WTC11 (cell line): ENCODE measurements at regions not wholly inside any gene's neighbourhood (a gene's known extent, or its start where the extent isn't known, plus 50 kb on each side); places are given as distances from the start of the nearest gene placed in this dataset.

Experiments used
- ATAC-seq: fragments of 200-7000 bp; cut with Tn5 transposase; 2 replicates; pipeline ENCODE4 v1.10.0; 2021; ENCODE audit warnings: mild to moderate bottlenecking, moderate library complexity
- CTCF ChIA-PET: fragments of 300-600 bp; sonication (Branson Sonifier 250); formaldehyde crosslinking; loops from one replicate; lab custom pipeline; 2021; ENCODE audit warnings: antibody characterized with exemption; lab: Charles Lee
- POLR2A ChIA-PET: fragments of 350-600 bp; sonication (Branson Sonifier 250); formaldehyde crosslinking; loops from one replicate; lab custom pipeline; 2021; ENCODE audit warnings: antibody characterized with exemption; lab: Charles Lee
- DNase-seq: peaks from one replicate; pipeline ENCODE4 v3.0.0; 2021; ENCODE audit warnings: low spot score
- H3K27ac Mint-ChIP-seq: 2 replicates; pipeline ENCODE4 v1.8.0; 2021; ENCODE audit warnings: mixed read lengths
- H3K27me3 Mint-ChIP-seq: 2 replicates; pipeline ENCODE4 v1.8.0; 2021; ENCODE audit warnings: low read depth, mild to moderate bottlenecking, moderate library complexity, mixed read lengths
- H3K36me3 Mint-ChIP-seq: 2 replicates; pipeline ENCODE4 v1.8.0; 2021; ENCODE audit warnings: mixed read lengths
- H3K4me1 Mint-ChIP-seq: 2 replicates; pipeline ENCODE4 v1.8.0; 2022; ENCODE audit warnings: mixed read lengths
- H3K4me3 Mint-ChIP-seq: 2 replicates; pipeline ENCODE4 v1.8.0; 2021; ENCODE audit warnings: mild to moderate bottlenecking, moderate library complexity, mixed read lengths
- H3K9me3 Mint-ChIP-seq: 2 replicates; pipeline ENCODE4 v1.8.0; 2021; ENCODE audit warnings: mixed read lengths
- CREM ChIP-seq: sonication (generic); formaldehyde crosslinking; IDR thresholded peaks from 2 replicates; pipeline ENCODE4 v1.8.1; 2022; ENCODE audit warnings: mild to moderate bottlenecking, missing genetic modification reagents, moderate library complexity
- ELF4 ChIP-seq: sonication (generic); formaldehyde crosslinking; IDR thresholded peaks from 2 replicates; pipeline ENCODE4 v1.8.1; 2022; ENCODE audit warnings: low read depth, mild to moderate bottlenecking, moderate library complexity, missing genetic modification reagents
- ETV6 ChIP-seq: sonication (generic); formaldehyde crosslinking; IDR thresholded peaks from 2 replicates; pipeline ENCODE4 v1.8.1; 2022; ENCODE audit warnings: mild to moderate bottlenecking, missing genetic modification reagents
- GRHL2 ChIP-seq: fragments of 250-450 bp; sonication (Bioruptor Pico); IDR thresholded peaks from 2 replicates; pipeline ENCODE4 v1.8.0; 2022; ENCODE audit warnings: mild to moderate bottlenecking, moderate library complexity; ENCODE audit not compliant: insufficient replicate concordance, severe bottlenecking
- GTF2I ChIP-seq: fragments of 250-450 bp; sonication (Bioruptor Pico); conservative IDR thresholded peaks from 2 replicates; pipeline ENCODE4 v1.4.0; 2021; ENCODE audit warnings: mild to moderate bottlenecking
- NFE2L1 ChIP-seq: sonication (generic); formaldehyde crosslinking; IDR thresholded peaks from 2 replicates; pipeline ENCODE4 v1.8.1; 2023; ENCODE audit warnings: missing genetic modification reagents
- NR2C2 ChIP-seq: sonication (generic); formaldehyde crosslinking; IDR thresholded peaks from 2 replicates; pipeline ENCODE4 v1.8.0; 2022; ENCODE audit warnings: mild to moderate bottlenecking, missing genetic modification reagents
- SOX15 ChIP-seq: fragments of 250-450 bp; sonication (Bioruptor Pico); IDR thresholded peaks from 2 replicates; pipeline ENCODE4 v1.9.0; 2021; ENCODE audit warnings: mild to moderate bottlenecking
- SP1 ChIP-seq: sonication (generic); formaldehyde crosslinking; conservative IDR thresholded peaks from 2 replicates; pipeline ENCODE4 v1.8.1; 2022; ENCODE audit warnings: missing genetic modification reagents
- TCF7 ChIP-seq: sonication (generic); formaldehyde crosslinking; IDR thresholded peaks from 2 replicates; pipeline ENCODE4 v1.8.0; 2022; ENCODE audit warnings: mild to moderate bottlenecking, low read depth, missing genetic modification reagents, moderate library complexity
- ZNF396 ChIP-seq: fragments of 250-450 bp; sonication (Bioruptor Pico); IDR thresholded peaks from 2 replicates; pipeline ENCODE4 v1.8.0; 2021; ENCODE audit warnings: mild to moderate bottlenecking, moderate library complexity, borderline replicate concordance
- ZNF416 ChIP-seq: fragments of 250-450 bp; sonication (Bioruptor Pico); IDR thresholded peaks from 2 replicates; pipeline ENCODE4 v1.9.0; 2021; ENCODE audit warnings: mild to moderate bottlenecking, inconsistent platforms
- TF ChIP-seq, protein P1 (sequence below): sonication (generic); formaldehyde crosslinking; IDR thresholded peaks from 2 replicates; pipeline ENCODE4 v1.8.0; 2023; ENCODE audit warnings: mild to moderate bottlenecking, missing genetic modification reagents
- TF ChIP-seq, protein P2 (sequence below): fragments of 250-450 bp; sonication (Bioruptor Pico); IDR thresholded peaks from 2 replicates; pipeline ENCODE4 v1.8.0; 2021; ENCODE audit warnings: mild to moderate bottlenecking
- TF ChIP-seq, protein P3 (sequence below): sonication (generic); formaldehyde crosslinking; IDR thresholded peaks from 2 replicates; pipeline ENCODE4 v1.8.1; 2023; ENCODE audit warnings: mild to moderate bottlenecking, moderate library complexity, missing genetic modification reagents
- TF ChIP-seq, protein P4 (sequence below): fragments of 250-450 bp; sonication (Bioruptor Pico); IDR thresholded peaks from 2 replicates; pipeline ENCODE4 v1.9.0; 2021; ENCODE audit warnings: mild to moderate bottlenecking
- TF ChIP-seq, protein P5 (sequence below): sonication (generic); formaldehyde crosslinking; IDR thresholded peaks from 2 replicates; pipeline ENCODE4 v1.8.1; 2023; ENCODE audit warnings: mild to moderate bottlenecking, missing genetic modification reagents, moderate library complexity
- TF ChIP-seq, protein P6 (sequence below): sonication (generic); formaldehyde crosslinking; IDR thresholded peaks from 2 replicates; pipeline ENCODE4 v1.8.1; 2023; ENCODE audit warnings: mild to moderate bottlenecking, missing genetic modification reagents, borderline replicate concordance
- TF ChIP-seq, protein P7 (sequence below): sonication (generic); formaldehyde crosslinking; IDR thresholded peaks from 2 replicates; pipeline ENCODE4 v1.8.1; 2022; ENCODE audit warnings: mild to moderate bottlenecking, moderate library complexity, missing genetic modification reagents

DNA sequence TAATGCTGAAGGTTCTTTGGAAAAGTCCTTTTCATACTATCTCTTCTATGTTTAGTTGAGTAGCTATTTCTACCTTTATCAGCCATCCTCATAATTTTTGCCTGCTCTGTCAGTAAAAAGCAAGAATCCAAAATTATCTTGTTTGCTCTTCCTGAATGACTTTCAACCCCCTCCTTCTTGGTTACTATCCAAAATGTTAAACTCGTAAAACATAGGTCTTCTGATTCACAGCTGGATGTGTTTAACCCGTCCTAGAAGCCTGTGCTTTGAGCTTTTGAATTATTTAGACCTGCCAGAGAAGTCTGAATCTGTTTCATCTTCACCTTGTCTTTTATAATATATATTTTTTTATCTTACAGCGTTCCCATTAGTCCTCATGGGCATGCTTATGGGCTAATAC lies 136.4 kb upstream of the MDFIC start (continued):
- TF ChIP-seq, protein P1, sequence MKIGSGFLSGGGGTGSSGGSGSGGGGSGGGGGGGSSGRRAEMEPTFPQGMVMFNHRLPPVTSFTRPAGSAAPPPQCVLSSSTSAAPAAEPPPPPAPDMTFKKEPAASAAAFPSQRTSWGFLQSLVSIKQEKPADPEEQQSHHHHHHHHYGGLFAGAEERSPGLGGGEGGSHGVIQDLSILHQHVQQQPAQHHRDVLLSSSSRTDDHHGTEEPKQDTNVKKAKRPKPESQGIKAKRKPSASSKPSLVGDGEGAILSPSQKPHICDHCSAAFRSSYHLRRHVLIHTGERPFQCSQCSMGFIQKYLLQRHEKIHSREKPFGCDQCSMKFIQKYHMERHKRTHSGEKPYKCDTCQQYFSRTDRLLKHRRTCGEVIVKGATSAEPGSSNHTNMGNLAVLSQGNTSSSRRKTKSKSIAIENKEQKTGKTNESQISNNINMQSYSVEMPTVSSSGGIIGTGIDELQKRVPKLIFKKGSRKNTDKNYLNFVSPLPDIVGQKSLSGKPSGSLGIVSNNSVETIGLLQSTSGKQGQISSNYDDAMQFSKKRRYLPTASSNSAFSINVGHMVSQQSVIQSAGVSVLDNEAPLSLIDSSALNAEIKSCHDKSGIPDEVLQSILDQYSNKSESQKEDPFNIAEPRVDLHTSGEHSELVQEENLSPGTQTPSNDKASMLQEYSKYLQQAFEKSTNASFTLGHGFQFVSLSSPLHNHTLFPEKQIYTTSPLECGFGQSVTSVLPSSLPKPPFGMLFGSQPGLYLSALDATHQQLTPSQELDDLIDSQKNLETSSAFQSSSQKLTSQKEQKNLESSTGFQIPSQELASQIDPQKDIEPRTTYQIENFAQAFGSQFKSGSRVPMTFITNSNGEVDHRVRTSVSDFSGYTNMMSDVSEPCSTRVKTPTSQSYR (CRISPR knock-in tag), result no peak
- no peak for TF ChIP-seq ZNF396 (CRISPR knock-in tag)
- TF ChIP-seq GTF2I, result no peak
- TF ChIP-seq GRHL2, result no peak

DNA sequence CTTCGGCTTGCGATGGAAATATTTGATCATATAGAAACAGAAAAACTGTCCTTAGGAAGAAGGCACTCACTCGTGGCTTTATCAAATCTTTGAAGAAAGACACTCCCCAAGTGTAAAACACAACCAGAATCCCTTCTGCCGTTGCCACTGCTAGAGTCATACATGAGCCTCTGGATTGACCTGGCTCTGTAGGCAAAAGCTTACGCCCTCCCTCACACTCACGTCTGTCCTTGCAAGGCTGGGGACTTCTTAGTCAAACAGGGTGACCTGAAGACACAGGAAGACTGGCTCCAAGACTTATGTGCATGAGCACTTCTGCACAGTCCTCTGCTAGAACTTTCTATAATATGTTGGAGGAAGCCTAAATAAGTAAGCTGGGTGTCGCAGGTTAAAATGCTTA lies 135.4 kb upstream of the MDFIC start:
- CTCF ChIA-PET, result no interaction called here
- Mint-ChIP-seq H3K9me3 (no peaks in the 10 kb centered on the region), H3K4me1 (no peaks in the 10 kb centered on the region), H3K36me3 (no peaks in the 10 kb centered on the region), H3K27ac (no peak overlapping the region), H3K27me3 (no peaks in the 10 kb centered on the region; the same call in 1 of the 2 replicates), H3K4me3 (no peak overlapping the region)
- DNase-seq, result no peak
- no peak for ATAC-seq
- TF ChIP-seq ZNF416 (CRISPR knock-in tag) (no peak), GTF2I (no peak), ETV6 (CRISPR knock-in tag) (no peak), GRHL2 (no peak), SP1 (CRISPR knock-in tag) (no peak)
- TF ChIP-seq, protein P2, sequence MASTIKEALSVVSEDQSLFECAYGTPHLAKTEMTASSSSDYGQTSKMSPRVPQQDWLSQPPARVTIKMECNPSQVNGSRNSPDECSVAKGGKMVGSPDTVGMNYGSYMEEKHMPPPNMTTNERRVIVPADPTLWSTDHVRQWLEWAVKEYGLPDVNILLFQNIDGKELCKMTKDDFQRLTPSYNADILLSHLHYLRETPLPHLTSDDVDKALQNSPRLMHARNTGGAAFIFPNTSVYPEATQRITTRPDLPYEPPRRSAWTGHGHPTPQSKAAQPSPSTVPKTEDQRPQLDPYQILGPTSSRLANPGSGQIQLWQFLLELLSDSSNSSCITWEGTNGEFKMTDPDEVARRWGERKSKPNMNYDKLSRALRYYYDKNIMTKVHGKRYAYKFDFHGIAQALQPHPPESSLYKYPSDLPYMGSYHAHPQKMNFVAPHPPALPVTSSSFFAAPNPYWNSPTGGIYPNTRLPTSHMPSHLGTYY (CRISPR knock-in tag), result no peak
- POLR2A ChIA-PET, result no interaction called here

DNA sequence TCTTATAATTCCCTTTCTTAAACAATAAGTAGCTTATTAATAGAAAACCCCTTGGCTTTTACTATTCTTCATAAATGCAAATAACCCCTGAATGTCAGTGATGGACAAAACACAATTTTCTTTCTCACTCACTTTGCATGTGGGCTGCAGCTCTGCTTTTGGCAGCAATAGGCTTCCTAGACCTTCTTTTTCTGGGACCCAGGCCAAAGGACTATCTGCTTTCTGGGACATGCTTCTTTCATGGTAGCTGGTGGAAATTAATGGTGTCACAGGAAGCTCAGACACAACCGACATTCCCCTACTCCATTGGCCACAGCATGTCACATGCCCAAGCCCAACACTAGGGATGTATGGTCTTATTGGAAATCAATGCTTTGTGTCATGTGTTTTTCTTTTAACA lies 134.3 kb upstream of the MDFIC start:
- no peaks in the 10 kb centered on the region for H3K36me3 Mint-ChIP-seq
- ATAC-seq, result no peak
- no peaks in the 10 kb centered on the region for H3K9me3 Mint-ChIP-seq
- H3K4me3 Mint-ChIP-seq, result no peak overlapping the region
- no peaks in the 10 kb centered on the region; the same call in 1 of the 2 replicates for H3K27me3 Mint-ChIP-seq
- H3K4me1 Mint-ChIP-seq, result no peaks in the 10 kb centered on the region
- ChIA-PET CTCF (no interaction called here), POLR2A (no interaction called here)
- no peak for DNase-seq
- H3K27ac Mint-ChIP-seq, result no peak overlapping the region
- TF ChIP-seq, protein P3, sequence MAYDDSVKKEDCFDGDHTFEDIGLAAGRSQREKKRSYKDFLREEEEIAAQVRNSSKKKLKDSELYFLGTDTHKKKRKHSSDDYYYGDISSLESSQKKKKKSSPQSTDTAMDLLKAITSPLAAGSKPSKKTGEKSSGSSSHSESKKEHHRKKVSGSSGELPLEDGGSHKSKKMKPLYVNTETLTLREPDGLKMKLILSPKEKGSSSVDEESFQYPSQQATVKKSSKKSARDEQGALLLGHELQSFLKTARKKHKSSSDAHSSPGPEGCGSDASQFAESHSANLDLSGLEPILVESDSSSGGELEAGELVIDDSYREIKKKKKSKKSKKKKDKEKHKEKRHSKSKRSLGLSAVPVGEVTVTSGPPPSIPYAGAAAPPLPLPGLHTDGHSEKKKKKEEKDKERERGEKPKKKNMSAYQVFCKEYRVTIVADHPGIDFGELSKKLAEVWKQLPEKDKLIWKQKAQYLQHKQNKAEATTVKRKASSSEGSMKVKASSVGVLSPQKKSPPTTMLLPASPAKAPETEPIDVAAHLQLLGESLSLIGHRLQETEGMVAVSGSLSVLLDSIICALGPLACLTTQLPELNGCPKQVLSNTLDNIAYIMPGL (CRISPR knock-in tag), result no peak
- TF ChIP-seq NR2C2 (CRISPR knock-in tag), result no peak
- TF ChIP-seq, protein P4, sequence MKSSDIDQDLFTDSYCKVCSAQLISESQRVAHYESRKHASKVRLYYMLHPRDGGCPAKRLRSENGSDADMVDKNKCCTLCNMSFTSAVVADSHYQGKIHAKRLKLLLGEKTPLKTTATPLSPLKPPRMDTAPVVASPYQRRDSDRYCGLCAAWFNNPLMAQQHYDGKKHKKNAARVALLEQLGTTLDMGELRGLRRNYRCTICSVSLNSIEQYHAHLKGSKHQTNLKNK (CRISPR knock-in tag), result no peak

DNA sequence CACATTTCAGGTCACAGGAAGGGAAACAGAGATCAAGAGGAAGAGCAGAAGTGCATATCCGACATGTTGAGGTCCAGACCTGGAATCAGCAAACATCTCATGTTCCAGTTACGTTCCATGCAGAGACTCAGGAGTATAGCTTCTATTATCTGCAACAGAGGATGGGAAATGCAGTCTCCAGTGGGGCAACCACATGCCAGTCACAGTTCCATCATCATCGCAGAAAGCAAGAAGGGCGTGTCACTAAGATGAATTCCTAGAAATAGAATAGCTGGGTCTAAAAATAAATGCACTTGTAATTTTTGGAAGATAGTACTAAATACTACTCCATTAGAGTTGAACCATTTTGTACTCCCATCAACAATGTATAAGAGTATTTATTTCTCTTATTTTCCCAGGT lies 133.2 kb upstream of the MDFIC start:
- Mint-ChIP-seq H3K36me3 (no peaks in the 10 kb centered on the region), H3K27me3 (no peaks in the 10 kb centered on the region; the same call in 1 of the 2 replicates), H3K9me3 (no peaks in the 10 kb centered on the region), H3K27ac (no peak overlapping the region), H3K4me3 (no peak overlapping the region), H3K4me1 (no peaks in the 10 kb centered on the region)
- DNase-seq (no peak), ATAC-seq (no peak)
- CTCF ChIA-PET, result interaction anchor here (0.5 kb wide), 1 partner anchor 991 kb away, joined by 3 read pairs; no protein-coding TSS in a partner anchor
- POLR2A ChIA-PET, result no interaction called here
- TF ChIP-seq, protein P5, sequence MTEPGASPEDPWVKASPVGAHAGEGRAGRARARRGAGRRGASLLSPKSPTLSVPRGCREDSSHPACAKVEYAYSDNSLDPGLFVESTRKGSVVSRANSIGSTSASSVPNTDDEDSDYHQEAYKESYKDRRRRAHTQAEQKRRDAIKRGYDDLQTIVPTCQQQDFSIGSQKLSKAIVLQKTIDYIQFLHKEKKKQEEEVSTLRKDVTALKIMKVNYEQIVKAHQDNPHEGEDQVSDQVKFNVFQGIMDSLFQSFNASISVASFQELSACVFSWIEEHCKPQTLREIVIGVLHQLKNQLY, result no peak
- TF ChIP-seq, protein P6, sequence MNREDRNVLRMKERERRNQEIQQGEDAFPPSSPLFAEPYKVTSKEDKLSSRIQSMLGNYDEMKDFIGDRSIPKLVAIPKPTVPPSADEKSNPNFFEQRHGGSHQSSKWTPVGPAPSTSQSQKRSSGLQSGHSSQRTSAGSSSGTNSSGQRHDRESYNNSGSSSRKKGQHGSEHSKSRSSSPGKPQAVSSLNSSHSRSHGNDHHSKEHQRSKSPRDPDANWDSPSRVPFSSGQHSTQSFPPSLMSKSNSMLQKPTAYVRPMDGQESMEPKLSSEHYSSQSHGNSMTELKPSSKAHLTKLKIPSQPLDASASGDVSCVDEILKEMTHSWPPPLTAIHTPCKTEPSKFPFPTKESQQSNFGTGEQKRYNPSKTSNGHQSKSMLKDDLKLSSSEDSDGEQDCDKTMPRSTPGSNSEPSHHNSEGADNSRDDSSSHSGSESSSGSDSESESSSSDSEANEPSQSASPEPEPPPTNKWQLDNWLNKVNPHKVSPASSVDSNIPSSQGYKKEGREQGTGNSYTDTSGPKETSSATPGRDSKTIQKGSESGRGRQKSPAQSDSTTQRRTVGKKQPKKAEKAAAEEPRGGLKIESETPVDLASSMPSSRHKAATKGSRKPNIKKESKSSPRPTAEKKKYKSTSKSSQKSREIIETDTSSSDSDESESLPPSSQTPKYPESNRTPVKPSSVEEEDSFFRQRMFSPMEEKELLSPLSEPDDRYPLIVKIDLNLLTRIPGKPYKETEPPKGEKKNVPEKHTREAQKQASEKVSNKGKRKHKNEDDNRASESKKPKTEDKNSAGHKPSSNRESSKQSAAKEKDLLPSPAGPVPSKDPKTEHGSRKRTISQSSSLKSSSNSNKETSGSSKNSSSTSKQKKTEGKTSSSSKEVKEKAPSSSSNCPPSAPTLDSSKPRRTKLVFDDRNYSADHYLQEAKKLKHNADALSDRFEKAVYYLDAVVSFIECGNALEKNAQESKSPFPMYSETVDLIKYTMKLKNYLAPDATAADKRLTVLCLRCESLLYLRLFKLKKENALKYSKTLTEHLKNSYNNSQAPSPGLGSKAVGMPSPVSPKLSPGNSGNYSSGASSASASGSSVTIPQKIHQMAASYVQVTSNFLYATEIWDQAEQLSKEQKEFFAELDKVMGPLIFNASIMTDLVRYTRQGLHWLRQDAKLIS (CRISPR knock-in tag), result no peak
- no peak for TF ChIP-seq CREM (CRISPR knock-in tag)
- no peak for TF ChIP-seq SOX15
- TF ChIP-seq, protein P7, sequence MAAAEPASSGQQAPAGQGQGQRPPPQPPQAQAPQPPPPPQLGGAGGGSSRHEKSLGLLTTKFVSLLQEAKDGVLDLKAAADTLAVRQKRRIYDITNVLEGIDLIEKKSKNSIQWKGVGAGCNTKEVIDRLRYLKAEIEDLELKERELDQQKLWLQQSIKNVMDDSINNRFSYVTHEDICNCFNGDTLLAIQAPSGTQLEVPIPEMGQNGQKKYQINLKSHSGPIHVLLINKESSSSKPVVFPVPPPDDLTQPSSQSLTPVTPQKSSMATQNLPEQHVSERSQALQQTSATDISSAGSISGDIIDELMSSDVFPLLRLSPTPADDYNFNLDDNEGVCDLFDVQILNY (CRISPR knock-in tag), result no peak
- no peak for TF ChIP-seq NFE2L1
- no peak for TF ChIP-seq ELF4 (CRISPR knock-in tag)
- TF ChIP-seq TCF7, result no peak
